IMR-90 (cell line): ENCODE measurements at regions not wholly inside any gene's neighbourhood (a gene's known extent, or its start where the extent isn't known, plus 50 kb on each side); places are given as distances from the start of the nearest gene placed in this dataset.

Experiments used
- ATAC-seq: fragments of 200-7000 bp; cut with Tn5 transposase; 2 replicates; pipeline ENCODE4 v1.9.1; 2020; ENCODE audit warnings: low read depth, mild to moderate bottlenecking, moderate library complexity
- BruUV-seq: library from RNA; stranded (reverse); fragments of 400-500 nt; replicated peaks from 2 replicates; lab custom pipeline; 2021; lab: Mats Ljungman, UMichigan
- CTCF ChIA-PET: fragments of 300-600 bp; formaldehyde crosslinking; extraction: SDS; loops from one replicate; lab custom pipeline; 2021; ENCODE audit warnings: antibody characterized with exemption; lab: Yijun Ruan, JAX
- POLR2A ChIA-PET: fragments of 300-600 bp; sonication (Branson Sonifier 250); formaldehyde crosslinking; loops from one replicate; lab custom pipeline; 2022; ENCODE audit warnings: antibody characterized with exemption; ENCODE audit not compliant: unreplicated experiment; lab: Charles Lee
- DNase-seq: peaks from one replicate; pipeline ENCODE4 v3.0.0; 2013
- H2AFZ ChIP-seq: replicated peaks from 2 replicates; pipeline ENCODE3; 2013; ENCODE audit warnings: low read length, mild to moderate bottlenecking; ENCODE audit not compliant: poor library complexity
- H2AK5ac ChIP-seq: 2 replicates; pipeline ENCODE4 v1.6.1; 2013; ENCODE audit warnings: low read depth, low read length, inconsistent platforms
- H2AK9ac ChIP-seq: replicated peaks from 2 replicates; pipeline ENCODE3; 2013; ENCODE audit warnings: mild to moderate bottlenecking, low read depth, low read length, moderate library complexity; ENCODE audit not compliant: poor library complexity
- H2BK120ac ChIP-seq: 2 replicates; pipeline ENCODE4 v1.6.1; 2013; ENCODE audit warnings: low read depth, low read length, inconsistent platforms
- H2BK15ac ChIP-seq: 3 replicates; pipeline ENCODE4 v1.6.1; 2013; ENCODE audit warnings: low read depth, low read length, inconsistent platforms
- H2BK20ac ChIP-seq: 2 replicates; pipeline ENCODE4 v1.6.1; 2013; ENCODE audit warnings: low read depth, mild to moderate bottlenecking, inconsistent platforms, low read length, moderate library complexity
- H2BK5ac ChIP-seq: 2 replicates; pipeline ENCODE4 v1.6.1; 2013; ENCODE audit warnings: mild to moderate bottlenecking, low read depth, low read length, inconsistent platforms; ENCODE audit not compliant: poor library complexity, severe bottlenecking
- H3K14ac ChIP-seq: replicated peaks from 2 replicates; pipeline ENCODE4 v1.6.1; 2013; ENCODE audit warnings: low read depth, low read length, inconsistent platforms
- H3K18ac ChIP-seq: 2 replicates; pipeline ENCODE4 v1.6.1; 2013; ENCODE audit warnings: low read depth, low read length, control low read depth
- H3K23ac ChIP-seq: 2 replicates; pipeline ENCODE4 v1.6.1; 2013; ENCODE audit warnings: low read depth, low read length, inconsistent platforms
- H3K27ac ChIP-seq: 2 replicates; pipeline ENCODE4 v1.5.1; 2013; ENCODE audit warnings: mild to moderate bottlenecking, control low read depth, low read length; ENCODE audit not compliant: insufficient read depth
- H3K27me3 ChIP-seq: 2 replicates; pipeline ENCODE4 v1.6.1; 2013; ENCODE audit warnings: low read length; ENCODE audit not compliant: control insufficient read depth, insufficient read depth
- H3K36me3 ChIP-seq: 2 replicates; pipeline ENCODE4 v1.6.1; 2013; ENCODE audit warnings: low read length, mixed read lengths; ENCODE audit not compliant: control insufficient read depth, insufficient read depth
- H3K4ac ChIP-seq: 2 replicates; pipeline ENCODE4 v1.6.1; 2013; ENCODE audit warnings: low read depth, low read length, inconsistent platforms
- H3K4me1 ChIP-seq: 2 replicates; pipeline ENCODE4 v1.6.1; 2013; ENCODE audit warnings: low read length, mixed read lengths; ENCODE audit not compliant: control insufficient read depth, insufficient read depth
- H3K4me2 ChIP-seq: 2 replicates; pipeline ENCODE4 v1.6.1; 2013; ENCODE audit warnings: low read depth, mild to moderate bottlenecking, control low read depth, low read length, moderate library complexity
- H3K4me3 ChIP-seq: 2 replicates; pipeline ENCODE4 v1.5.1; 2013; ENCODE audit warnings: low read depth, mild to moderate bottlenecking, control low read depth, low read length, moderate library complexity; ENCODE audit not compliant: insufficient read depth
- H3K56ac ChIP-seq: 2 replicates; pipeline ENCODE4 v1.6.1; 2013; ENCODE audit warnings: low read length, inconsistent platforms; ENCODE audit not compliant: insufficient read depth; ENCODE audit errors: extremely low read depth
- H3K79me1 ChIP-seq, 2 experiments: 2 replicates each; pipeline ENCODE4 v1.6.1; 2013; ENCODE audit warnings: low read length in 2 of 2, inconsistent platforms in 1 of 2, low read depth in 1 of 2
- H3K9ac ChIP-seq: 2 replicates; pipeline ENCODE4 v1.6.1; 2013; ENCODE audit warnings: low read depth, low read length, control low read depth
- H3K9me1 ChIP-seq: 2 replicates; pipeline ENCODE4 v1.6.1; 2013; ENCODE audit warnings: low read length, inconsistent platforms; ENCODE audit not compliant: insufficient read depth
- H3K9me3 ChIP-seq: 2 replicates; pipeline ENCODE4 v1.6.1; 2013; ENCODE audit warnings: low read length; ENCODE audit not compliant: control insufficient read depth, insufficient read depth
- H4K20me1 ChIP-seq: 2 replicates; pipeline ENCODE4 v1.6.1; 2013; ENCODE audit warnings: low read length, inconsistent platforms; ENCODE audit not compliant: insufficient read depth
- H4K5ac ChIP-seq: 2 replicates; pipeline ENCODE4 v1.6.1; 2013; ENCODE audit warnings: mild to moderate bottlenecking, low read depth, low read length, control low read depth
- H4K8ac ChIP-seq, 2 experiments: 2 replicates each; pipeline ENCODE4 v1.6.1; 2013; ENCODE audit warnings: low read depth in 2 of 2, low read length in 2 of 2, control low read depth in 1 of 2, inconsistent platforms in 1 of 2
- H4K91ac ChIP-seq: 2 replicates; pipeline ENCODE4 v1.6.1; 2013; ENCODE audit warnings: low read depth, low read length, inconsistent platforms; ENCODE audit not compliant: insufficient read depth
- BHLHE40 ChIP-seq: fragments of 150-350 bp; IDR thresholded peaks from 2 replicates; pipeline ENCODE4 v1.6.1; 2016; ENCODE audit warnings: mild to moderate bottlenecking, low read depth, low read length
- CEBPB ChIP-seq: IDR thresholded peaks from 2 replicates; pipeline ENCODE4 v1.6.1; 2012; ENCODE audit warnings: low read depth, low read length, improper control_type of control experiment
- CTCF ChIP-seq: conservative IDR thresholded peaks from 2 replicates; pipeline ENCODE4 v1.5.1; 2012; ENCODE audit warnings: mild to moderate bottlenecking, low read depth, low read length, improper control_type of control experiment
- ELK1 ChIP-seq: fragments of 150-350 bp; IDR thresholded peaks from 2 replicates; pipeline ENCODE4 v1.6.1; 2016; ENCODE audit warnings: low read depth, mild to moderate bottlenecking, low read length, moderate library complexity, borderline replicate concordance
- FOS ChIP-seq: fragments of 150-350 bp; IDR thresholded peaks from 2 replicates; pipeline ENCODE4 v1.6.1; 2016; ENCODE audit warnings: low read depth, low read length
- MAFK ChIP-seq: IDR thresholded peaks from 2 replicates; pipeline ENCODE4 v1.6.1; 2012; ENCODE audit warnings: low read depth, low read length, improper control_type of control experiment
- RAD21 ChIP-seq: IDR thresholded peaks from 2 replicates; pipeline ENCODE4 v1.6.1; 2012; ENCODE audit warnings: low read length, improper control_type of control experiment
- RCOR1 ChIP-seq: IDR thresholded peaks from 2 replicates; pipeline ENCODE4 v1.6.1; 2012; ENCODE audit warnings: mild to moderate bottlenecking, low read length, improper control_type of control experiment; ENCODE audit not compliant: insufficient replicate concordance
- WGBS, 2 experiments: methylation state at CpG; one replicate each; pipeline versions ENCODE4 v1.1.5 to v1.1.7; 2013; ENCODE audit warnings: missing lambda C conversion rate in 2 of 2; ENCODE audit not compliant: insufficient read length in 1 of 2; ENCODE audit errors: extremely low coverage in 2 of 2; 5-methylcytosine and 5-hydroxymethylcytosine counted together
- dilution Hi-C: fragments of 300-500 bp; cut with HindIII; formaldehyde crosslinking; loops from one replicate; pipeline ENCODE4 v1.14.3; 2018; ENCODE audit warnings: low sequenced_read_pairs; ENCODE audit not compliant: unreplicated experiment
- in situ Hi-C: fragments of 300-500 bp; cut with MboI; formaldehyde crosslinking; loops from 3 replicates; pipeline ENCODE4 v1.14.3; 2019; ENCODE audit warnings: low sequenced_read_pairs, inconsistent platforms, mixed read lengths
- intact Hi-C: fragments of 100-400 bp; cut with micrococcal nuclease; formaldehyde crosslinking; loops from 2 replicates; pipeline ENCODE4 v1.10.0; 2022

GRCh38 chr14:34376649-34377267 lies 85.3 kb downstream of the SPTSSA start:
- no peak overlapping the region for H3K9ac ChIP-seq
- no peaks in the 10 kb centered on the region for H3K9me1 ChIP-seq
- H3K18ac ChIP-seq, result no peak overlapping the region
- H3K4ac ChIP-seq, result no peak overlapping the region
- no peak overlapping the region for H2AFZ ChIP-seq
- no peak overlapping the region for H3K56ac ChIP-seq
- no peaks in the 10 kb centered on the region for H3K79me1 ChIP-seq
- H3K4me1 ChIP-seq, result no peaks in the 10 kb centered on the region
- H3K36me3 ChIP-seq, result no peaks in the 10 kb centered on the region
- H3K4me3 ChIP-seq, result no peak overlapping the region
- in situ Hi-C loops (no loop called here), dilution Hi-C loops (no loop called here), intact Hi-C loops (no loop called here)
- DNase-seq, result no peak
- H2BK5ac ChIP-seq, result no peak overlapping the region
- no peak overlapping the region for H3K27ac ChIP-seq
- H4K8ac ChIP-seq, result no peak overlapping the region
- POLR2A ChIA-PET, result no interaction called here
- H4K91ac ChIP-seq, result no peak overlapping the region
- no peak overlapping the region for H3K4me2 ChIP-seq
- no peaks in the 10 kb centered on the region for H4K20me1 ChIP-seq
- WGBS, 2 experiments, result 63% methylated on average over 2 of the region's 3 CpGs; no CpG with 5 or more reads in 1 of the 2 experiments
- H3K9me3 ChIP-seq, result no peaks in the 10 kb centered on the region
- no peak overlapping the region for H2BK120ac ChIP-seq
- no peak overlapping the region for H2AK5ac ChIP-seq
- peaks cover 6% of the 10 kb centered on the region for H3K27me3 ChIP-seq
- no peak overlapping the region for H3K23ac ChIP-seq
- H3K14ac ChIP-seq, result no peak overlapping the region
- H4K5ac ChIP-seq, result no peak overlapping the region
- no TSS peak for BruUV-seq
- H2BK15ac ChIP-seq, result no peak overlapping the region
- CTCF ChIA-PET, result no interaction called here
- ATAC-seq, result no peak
- H2AK9ac ChIP-seq, result no peak overlapping the region
- TF ChIP-seq RCOR1 (no peak), CEBPB (no peak), RAD21 (no peak), ELK1 (no peak), BHLHE40 (no peak), CTCF (no peak), MAFK (no peak), FOS (no peak)
- no peak overlapping the region for H2BK20ac ChIP-seq
